Colon (tissue), 2 donors: ENCODE measurements at regions not wholly inside any gene's neighbourhood (a gene's known extent, or its start where the extent isn't known, plus 50 kb on each side); places are given as distances from the start of the nearest gene placed in this dataset.
"Not testable (repeated sequence)": the region's sequence is repeated elsewhere in the genome, so short reads cannot be mapped to it uniquely, and the experiment has no call there.

Source experiments
- FAIRE-seq: peaks from 2 replicates; lab custom pipeline; 2012; peaks lifted over from hg19 to GRCh38; lab: Jason Lieb, UNC
- donor health status: control.
- donor health status: control.

DNA sequence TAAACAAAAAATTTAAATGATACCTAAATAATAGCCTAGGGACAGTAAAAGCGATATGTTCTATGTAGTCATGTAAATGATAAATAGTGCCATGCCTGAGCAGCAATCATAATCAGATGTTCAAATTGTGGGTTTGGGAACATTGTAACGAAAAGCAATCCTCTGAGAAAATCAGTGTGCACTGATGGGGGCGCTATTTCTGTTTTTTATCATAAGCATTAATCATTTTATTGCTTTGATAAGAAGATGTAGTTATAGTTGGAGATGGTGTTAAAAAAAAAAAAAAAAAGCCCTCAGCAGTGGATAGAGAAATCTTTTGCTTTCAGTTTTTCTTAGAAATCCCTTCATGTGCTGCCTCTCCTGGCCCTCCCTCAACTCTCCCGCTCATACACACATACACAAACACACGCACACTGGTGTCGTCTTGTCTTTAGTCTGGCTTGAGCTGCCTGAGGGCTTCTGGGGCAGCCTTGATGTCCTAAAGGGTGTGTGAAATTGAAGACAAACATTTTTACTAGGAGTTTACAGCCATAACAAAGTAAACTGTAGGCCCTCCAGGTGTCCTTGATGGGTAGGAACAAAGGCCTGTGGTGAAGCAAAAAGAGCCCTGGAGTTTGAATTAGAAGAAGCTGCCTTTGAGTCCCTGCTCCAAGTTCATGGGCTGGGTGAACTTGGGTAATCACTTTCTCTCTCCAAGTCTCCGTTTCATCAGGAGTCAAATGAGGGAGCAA lies 428.1 kb downstream of the SOX2 start:
- FAIRE-seq, result no peak

DNA sequence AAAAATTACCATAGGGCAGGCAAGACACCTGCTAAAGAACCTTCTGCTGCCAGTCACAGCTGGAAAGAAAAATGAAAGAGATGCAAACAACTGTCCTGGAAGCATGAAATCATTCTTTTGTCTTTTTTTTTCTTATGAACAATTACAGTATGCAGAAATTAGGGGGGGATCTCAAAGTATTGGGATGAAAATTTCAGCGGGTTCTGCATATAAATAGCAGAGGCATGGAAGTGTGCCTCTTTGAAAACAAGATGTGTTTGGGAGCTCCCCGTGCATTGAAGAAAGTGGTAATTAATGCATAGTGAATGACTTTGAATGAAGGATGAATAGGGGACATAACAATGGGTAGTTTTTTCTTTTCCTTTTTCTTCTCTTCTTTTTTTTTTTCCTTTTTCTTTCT lies 431.2 kb downstream of the SOX2 start:
- FAIRE-seq, result no peak

DNA sequence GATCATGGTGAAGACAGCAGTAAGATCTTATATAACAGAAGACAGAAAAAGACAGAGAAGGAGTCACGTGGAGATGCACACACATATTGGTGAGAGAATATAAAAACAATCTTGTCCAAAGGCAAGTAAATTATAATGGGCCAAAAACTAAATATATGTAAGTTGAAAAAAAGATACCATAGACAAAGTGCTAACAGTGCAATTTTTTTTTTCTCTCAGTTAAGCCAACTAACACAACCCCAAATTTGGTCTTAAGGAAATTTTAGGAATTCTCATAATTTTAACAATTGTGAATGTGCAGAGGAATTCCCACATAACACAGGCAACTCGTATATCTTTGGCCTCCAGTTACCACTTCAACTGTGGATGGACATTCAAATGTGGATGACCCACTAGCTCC lies 432.2 kb downstream of the SOX2 start:
- no peak for FAIRE-seq

DNA sequence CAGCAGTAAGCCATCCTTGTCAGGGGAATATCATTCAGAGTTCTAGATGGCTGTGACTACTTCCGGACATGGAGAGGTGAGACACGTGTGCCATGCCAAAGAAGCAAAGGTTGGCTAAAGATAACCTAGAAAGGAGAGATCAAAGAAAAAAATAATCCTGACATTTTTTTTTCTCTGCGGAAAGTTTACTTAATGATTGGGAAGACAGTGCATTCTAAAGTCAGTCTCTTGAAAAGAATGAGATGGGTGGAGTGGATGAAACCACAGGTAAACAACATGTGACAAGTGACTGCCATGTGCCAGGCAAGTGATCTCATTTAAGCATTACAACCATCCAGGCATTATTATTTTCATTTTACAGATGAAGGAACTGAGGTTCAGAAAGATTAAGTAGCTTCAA lies 436.6 kb downstream of the SOX2 start:
- FAIRE-seq, result no peak

DNA sequence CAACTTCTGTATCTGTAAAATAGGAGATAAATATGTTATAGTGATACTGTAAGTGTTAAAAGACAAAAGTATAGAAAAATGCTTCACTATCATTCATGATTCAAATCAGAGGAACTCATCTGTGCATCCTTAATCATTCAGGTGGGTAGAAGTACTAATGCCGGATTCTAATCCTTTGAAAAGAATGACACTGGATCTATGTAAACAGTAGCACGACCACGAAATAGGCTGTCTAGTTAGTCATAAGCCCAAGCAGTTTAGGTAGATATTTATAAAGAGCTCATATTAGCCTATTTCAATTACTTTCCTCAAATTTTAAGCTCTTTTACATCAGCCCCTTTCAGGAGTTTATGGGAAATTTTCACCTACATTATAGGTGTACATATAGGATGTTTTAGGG lies 437.9 kb downstream of the SOX2 start:
- no peak for FAIRE-seq

DNA sequence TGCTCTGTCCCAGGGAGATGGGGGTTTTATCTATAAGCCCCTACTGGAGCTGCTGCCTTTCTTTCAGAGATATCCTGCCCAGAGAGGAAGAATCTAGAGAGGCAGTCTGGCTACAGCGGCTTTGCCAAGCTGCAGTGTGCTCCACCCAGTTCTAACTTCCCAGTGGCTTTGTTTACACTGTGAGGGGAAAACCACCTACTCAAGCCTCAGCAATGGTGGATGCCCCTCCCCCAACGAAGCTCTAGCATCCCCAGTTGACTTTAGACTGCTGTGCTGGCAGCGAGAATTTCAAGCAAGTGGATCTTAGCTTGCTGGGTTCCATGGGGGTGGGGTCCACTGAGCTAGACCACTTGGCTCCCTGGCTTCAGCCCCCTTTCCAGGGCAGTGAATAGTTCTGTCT lies 444.6 kb downstream of the SOX2 start:
- not testable (repeated sequence) for FAIRE-seq

DNA sequence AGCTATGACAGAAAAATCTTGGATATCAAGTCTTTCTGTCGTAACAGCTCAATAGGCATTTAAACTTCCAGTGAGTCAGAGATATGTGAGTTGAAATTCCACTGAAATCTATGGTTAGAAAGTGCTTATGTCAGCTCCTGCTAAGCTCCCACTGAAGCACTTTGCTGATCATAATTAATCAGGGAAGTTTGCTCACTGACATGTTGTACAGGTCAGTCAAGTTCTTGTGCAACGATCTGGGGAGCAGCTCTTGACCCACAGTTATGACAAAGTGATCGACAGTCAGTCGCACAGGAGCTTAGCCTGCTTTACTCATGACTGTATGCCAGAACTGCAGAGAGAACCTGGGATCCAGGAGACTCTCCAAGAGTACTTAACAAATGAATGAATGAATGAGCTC lies 453.5 kb downstream of the SOX2 start:
- no peak for FAIRE-seq

DNA sequence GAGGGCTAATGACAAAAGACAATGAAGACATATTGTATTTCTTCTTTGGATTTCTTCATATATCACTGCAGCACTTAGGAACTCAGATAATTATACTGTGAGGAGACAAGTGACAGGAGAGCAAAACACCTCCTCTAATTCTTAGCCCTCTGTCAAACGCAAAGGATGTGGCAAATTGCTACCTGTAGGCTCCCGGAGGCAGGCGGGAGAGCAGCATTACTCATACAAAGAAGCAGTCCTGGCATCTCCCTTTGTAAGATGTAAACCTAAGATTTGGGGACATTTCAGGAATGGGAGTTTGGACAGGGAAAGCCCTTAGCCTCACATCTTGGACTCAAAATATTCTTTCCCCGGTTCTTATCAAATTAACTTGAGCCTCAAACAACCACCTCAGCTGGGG lies 460.8 kb downstream of the SOX2 start:
- FAIRE-seq, result no peak

DNA sequence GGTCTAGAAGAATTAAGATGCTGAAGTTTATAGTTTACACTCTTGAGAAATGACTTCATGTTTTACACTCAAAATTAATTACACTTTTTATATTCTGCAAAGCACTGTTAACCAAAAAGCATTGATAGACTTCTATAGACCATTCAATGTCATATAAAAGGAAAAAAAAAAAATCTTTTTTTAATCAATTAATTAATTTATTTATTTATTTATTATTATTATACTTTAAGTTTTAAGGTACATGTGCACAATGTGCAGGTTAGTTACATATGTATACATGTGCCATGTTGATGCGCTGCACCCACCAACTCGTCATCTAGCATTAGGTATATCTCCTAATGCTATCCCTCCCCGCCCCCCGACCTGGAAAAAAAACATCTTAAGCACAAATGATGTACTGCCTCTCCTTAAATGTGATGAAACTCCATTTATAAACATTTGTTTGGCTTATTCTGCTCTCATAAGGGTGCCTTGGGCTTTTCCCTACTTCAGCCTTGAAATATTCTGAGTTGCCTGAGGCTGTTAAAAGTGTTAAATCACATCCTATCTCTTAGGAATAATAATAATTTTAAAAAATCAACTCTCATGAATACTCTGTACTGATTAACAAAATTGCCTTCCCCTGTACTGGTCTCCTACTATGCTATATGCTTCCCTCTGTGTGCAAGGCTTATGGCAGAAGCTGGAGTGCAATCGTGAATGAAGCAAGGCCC lies 466.9 kb downstream of the SOX2 start:
- FAIRE-seq, result no peak

DNA sequence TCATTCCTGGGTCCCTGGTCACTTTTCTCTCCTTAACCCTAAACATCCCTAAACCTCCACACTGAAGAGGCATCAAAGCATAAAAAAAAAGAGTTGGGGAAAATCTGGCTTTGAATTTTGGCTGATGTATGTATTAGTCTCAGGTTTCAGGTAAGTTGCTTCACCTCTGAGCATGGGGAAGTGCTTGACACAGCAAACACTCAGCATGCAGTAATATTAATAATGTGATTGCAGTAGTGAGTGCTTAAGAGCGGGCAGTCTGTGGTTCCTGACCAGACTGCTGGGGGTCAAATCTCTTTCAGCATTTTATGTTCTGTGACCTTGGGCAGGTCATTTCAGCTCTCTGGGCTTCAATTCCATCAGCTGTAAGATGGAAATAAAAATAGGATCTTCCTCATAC lies 467.9 kb downstream of the SOX2 start:
- no peak for FAIRE-seq

DNA sequence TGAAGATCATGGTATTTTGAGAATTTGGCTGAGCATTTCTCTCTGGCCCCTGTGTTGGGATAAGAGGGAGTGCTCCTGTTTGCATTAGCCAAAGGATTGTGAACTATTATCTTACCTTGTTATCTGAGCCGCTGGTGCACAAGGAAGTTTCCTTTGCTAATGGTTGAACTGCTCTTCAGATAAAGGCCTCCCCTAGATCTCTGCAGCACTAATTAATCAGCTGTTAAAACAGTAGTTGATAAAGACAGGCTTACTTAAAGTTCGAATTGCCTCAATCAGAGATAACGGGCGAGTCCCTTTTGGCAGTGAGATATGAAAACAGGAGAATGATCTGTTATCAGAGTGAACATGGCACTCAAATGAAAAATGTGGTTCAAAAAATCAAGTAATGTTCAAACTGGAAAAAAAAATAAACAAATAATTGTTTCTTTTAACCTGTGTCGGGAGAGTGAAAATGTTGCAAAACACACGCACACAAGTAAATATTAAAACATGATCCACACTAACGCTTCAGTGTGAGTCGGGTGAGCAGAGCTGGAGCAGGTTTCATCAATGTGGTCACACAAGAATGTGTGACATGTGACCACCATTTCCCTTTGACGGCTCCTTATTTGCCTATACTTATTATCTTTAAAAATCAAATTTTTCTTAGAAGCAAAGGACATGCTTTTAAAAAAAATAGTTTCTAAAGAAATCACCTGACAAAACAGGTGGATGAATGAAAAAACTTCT lies 469.1 kb downstream of the SOX2 start:
- no peak for FAIRE-seq

DNA sequence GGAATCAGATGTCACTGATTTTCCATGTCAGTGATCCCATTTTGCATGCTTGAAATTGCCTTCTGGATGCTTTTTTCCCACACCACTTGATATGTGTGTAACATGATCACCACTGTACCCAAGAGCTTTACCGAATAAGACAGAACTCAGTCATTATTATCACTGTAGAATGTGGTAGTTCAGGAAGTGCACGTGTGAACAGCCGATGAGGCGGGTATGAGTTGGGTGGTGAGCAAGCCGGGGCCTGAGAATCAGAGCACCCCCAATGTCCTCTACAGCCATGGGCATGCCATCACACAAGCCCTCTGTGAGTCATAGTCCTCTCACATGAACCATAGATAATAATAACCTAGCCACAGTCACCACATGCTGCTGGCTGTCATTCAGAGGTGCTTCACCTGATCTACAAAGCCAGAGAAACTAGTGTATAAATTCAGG lies 470.8 kb downstream of the SOX2 start:
- FAIRE-seq, result no peak

DNA sequence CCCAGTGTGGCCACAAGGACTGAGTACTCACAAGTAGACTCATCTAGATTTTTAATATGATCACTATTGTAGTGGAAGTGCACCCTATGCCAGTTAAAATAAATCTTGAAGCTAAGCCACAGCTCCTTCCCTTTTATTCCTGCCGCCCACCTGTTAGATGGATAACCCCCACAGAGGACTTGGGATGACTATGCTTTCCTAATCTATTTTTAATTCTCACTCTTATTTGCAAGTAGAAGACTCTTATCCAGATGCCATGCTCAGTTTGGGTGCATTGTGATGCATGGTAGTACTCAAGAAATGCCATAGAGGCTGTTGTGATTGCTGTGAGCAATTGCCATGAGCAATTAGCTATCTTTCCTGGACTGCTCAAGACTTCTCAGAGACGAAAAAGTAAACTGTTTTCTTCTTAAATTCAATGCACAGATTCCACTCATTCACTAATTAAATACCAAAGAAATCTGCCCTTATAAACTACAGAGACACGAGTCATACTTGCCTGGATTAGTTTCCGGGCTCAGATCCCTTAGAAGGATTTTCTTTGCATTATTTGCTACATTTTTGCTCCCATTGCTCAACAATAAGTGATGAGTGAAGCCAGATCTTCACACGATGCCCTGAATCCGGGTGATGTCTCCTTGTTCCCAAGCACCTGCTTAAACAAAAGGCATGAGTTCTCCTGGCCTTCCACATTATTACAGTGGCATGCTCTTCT lies 472.1 kb downstream of the SOX2 start:
- no peak for FAIRE-seq

DNA sequence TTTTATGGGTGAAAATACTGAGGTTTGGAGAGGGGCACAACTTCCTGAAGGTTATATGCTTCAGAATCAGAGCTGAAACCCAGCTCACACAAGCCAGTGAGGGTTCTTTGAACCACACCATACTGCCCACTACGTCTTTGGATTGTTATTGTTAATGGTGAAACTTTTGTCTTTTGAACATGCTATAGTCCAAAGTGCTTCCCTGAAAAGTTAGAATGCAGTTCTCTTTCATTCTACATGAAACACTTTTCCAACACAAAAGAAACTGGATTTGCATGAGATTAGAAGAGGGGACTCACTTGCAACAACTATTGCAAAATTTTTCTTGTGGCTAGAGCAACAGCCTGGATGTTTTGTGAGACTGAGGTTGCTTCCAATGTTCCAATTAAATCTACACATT lies 473.6 kb downstream of the SOX2 start:
- FAIRE-seq, result no peak

DNA sequence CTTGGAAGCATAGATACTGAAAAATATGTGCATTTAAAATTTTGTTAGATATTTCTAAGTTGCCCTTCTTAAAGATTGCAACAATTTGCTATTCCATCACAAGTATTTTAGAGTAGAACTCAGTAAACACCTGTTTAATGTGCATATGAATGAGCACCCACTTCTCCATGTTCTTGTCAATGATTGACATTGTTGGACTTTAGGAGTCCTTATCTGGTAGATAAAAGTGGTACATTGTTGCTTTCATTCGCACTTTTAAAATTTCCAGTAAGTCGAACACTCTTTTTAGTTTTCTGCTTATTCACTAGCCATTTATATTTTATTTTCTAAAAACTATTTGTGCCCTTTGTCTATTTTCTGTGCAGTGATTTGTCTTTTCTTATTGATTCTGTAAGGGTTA lies 478.3 kb downstream of the SOX2 start:
- FAIRE-seq, result no peak

DNA sequence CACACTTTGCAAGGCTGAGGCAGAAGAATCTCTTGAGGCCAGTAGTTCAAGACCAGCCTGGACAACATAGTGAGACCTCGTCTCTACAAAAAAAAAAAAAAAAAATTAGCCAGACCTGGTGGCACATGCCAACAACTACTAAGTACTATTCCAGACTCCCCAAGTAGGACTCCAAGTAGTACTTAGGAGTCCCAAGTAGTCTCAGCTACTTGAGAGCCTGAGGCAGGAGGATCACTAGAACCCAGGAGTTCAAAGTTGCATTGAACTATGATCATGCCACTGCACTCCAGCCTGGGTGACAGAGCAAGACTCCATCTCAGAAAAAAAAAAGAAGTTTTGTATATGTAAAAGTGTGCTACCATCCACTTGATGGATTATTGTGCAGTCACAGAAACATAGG lies 486.6 kb downstream of the SOX2 start:
- no peak for FAIRE-seq

DNA sequence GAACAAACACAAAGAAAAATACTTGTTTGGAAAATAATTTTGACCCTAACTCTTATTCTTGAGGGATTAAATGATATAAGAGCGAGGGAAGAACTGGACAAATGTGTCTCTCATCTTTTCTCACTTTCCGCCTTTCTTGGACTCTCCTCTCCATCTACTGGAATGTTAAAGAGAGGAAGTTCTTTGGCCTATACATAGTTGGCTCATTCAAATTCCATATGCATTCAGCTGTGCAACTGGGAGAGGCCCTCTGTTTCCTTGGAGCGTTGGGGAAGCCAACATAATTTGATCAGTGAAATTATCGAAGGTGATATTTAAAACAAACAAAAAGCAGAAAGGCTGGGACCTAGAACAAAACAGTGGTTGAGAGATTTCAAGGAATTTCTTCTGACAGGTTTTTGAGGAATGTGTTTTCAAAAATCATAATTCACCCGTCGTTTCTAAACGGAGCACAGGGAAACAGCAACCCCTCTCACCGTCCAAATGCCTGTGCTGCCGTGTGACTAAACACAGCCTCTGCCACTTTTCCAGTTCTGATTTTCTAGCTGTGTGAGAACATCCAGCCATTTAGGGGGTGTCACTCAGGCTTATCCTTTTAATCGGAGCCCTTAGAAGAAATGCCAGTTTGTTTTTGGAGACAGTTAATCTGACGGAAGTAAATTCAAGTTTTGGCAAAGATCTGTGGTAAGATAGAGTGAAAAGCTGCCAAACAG lies 489.9 kb downstream of the SOX2 start:
- FAIRE-seq, result no peak

DNA sequence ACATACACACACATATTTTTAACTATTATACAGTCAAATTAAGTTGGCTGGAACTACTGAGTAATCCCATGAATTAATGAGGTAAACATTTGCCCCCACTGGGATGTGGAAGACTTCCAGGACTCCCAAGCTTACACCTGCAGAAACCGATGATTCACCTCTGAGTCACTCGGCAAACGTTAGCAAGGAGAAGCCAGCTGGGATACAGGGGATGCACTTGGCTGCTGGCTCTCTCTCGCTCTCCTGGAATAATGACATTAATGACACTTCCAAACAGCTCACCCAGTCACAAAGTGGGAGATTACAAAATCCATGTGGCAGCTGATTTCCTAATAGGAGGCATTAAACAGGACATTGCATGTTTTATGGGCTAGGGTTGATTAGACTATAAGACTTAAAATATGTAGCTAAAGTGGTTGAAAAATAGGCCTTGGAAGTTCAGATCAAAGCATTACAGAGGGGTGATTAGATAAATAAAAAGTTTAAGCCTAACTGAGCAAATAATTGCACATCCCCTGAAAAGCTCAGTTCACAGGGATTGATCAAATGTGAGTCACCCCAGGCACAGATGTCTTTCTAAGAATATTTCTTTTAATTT lies 500.9 kb downstream of the SOX2 start:
- FAIRE-seq, result no peak

DNA sequence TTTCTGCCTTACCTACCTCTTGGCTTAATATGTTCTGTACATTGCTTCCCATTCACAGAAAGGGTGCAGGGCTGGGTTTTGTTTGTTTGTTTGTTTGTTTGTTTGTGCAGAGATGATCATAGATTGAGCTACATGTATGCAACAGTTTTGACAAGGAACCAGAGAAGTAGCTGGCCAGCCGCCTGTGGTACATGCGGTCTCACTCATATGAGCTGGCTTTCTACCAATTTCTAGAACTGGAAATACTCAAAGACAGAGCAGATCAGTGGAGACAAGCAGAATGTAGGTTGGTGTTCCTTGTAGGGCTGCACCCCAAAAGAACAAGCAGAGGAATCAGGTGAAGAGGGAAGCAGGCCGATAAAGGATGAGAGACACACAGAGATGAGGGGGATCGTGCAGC lies 502.7 kb downstream of the SOX2 start:
- no peak for FAIRE-seq

DNA sequence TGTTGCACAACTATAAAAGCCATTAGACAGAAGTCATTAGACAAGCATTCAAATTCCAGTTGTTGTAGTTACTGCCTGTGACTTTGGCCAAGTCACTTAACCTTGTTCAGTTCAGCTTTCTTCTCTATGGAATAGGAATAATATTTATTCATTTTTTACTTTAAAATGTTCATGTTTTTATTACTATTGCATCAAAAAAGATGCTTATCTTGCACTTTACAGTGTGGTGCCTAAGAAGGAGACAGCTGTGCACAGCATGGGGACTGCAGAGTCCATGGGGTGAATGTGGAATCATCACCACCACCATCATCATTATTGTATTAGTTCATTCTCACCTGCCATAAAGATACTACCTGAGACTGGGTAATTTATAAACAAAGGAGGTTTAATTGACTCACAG lies 504.2 kb downstream of the SOX2 start:
- no peak for FAIRE-seq

DNA sequence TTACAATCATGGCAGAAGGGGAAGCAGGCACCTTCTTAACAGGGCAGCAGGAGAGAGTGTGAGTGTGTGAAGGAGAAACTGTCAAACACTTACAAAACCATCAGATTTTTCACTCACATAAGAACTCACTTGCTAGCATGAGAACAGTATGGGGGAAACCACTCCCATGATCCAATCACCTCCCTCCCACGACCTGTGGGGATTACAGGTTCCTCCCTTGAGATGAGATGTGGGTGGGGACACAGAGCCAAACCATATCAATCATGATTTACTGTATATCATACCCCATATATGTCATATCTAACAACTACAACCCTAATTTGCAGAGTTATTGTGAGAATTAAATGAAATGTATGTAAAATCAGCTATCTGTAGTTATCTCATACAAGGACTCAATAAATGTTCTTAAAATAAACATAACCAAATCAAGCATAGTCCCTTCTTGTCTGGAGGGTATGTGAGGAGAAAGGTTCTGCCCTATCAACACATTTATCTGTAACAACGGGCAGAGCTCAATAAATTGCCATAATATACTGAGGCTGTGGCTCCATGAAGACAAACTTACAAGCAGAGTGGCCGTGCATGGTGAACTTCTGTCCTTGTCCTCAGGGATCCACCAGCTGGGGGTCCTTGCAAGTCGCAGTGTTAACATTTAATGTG lies 504.7 kb downstream of the SOX2 start:
- FAIRE-seq, result no peak
